Testis (tissue), 2 donors: ENCODE measurements at regions not wholly inside any gene's neighbourhood (a gene's known extent, or its start where the extent isn't known, plus 50 kb on each side); places are given as distances from the start of the nearest gene placed in this dataset.

ENCODE experiments used
- DNase-seq: peaks from one replicate; pipeline ENCODE4 v3.0.0-alpha.2; 2019
- H3K27ac ChIP-seq, 2 donors: fragments of 200-600 bp; sonication (generic); one replicate each; pipeline ENCODE4 v1.5.1; 2019
- H3K27me3 ChIP-seq: fragments of 200-600 bp; sonication (generic); one replicate; pipeline ENCODE4 v1.5.1; 2019
- H3K36me3 ChIP-seq: fragments of 200-600 bp; sonication (generic); one replicate; pipeline ENCODE4 v1.5.1; 2017; ENCODE audit warnings: low read depth; ENCODE audit errors: missing control alignments
- H3K4me1 ChIP-seq: fragments of 200-600 bp; sonication (generic); one replicate; pipeline ENCODE4 v1.5.1; 2019
- H3K4me3 ChIP-seq, 2 donors: fragments of 200-600 bp; sonication (generic); one replicate each; pipeline ENCODE4 v1.5.1; 2017 to 2019
- H3K9me3 ChIP-seq: fragments of 200-600 bp; sonication (generic); one replicate; pipeline ENCODE4 v1.5.1; 2017
- CTCF ChIP-seq, 3 experiments: fragments of 450-650 bp in 2 of 3; fragments of 200-600 bp in 1 of 3; sonication (generic) in 1 of 3; IDR thresholded peaks; one replicate each; pipeline ENCODE4 v1.5.1; 2016 to 2019; ENCODE audit warnings: antibody characterized with exemption in 3 of 3, mild to moderate bottlenecking in 2 of 3, moderate library complexity in 1 of 3
- POLR2A ChIP-seq: fragments of 450-650 bp; IDR thresholded peaks from one replicate; pipeline ENCODE4 v1.6.1; 2017; ENCODE audit warnings: antibody characterized with exemption, mild to moderate bottlenecking, moderate library complexity
- WGBS, 2 donors: methylation state at CpG; one replicate each; pipeline ENCODE4 v1.1.5; 2018; 5-methylcytosine and 5-hydroxymethylcytosine counted together
- intact Hi-C: fragments of 100-400 bp; cut with DNase I; formaldehyde crosslinking; loops from one replicate; pipeline ENCODE4 v1.15.1; 2023; ENCODE audit warnings: low total_unique reads

- no peak for DNase-seq
- no peaks in the 10 kb centered on the region for H3K27me3 ChIP-seq
- H3K4me3 ChIP-seq = no peak overlapping the region
- no peaks in the 10 kb centered on the region for H3K9me3 ChIP-seq
- no peaks in the 10 kb centered on the region for H3K36me3 ChIP-seq
- 94% methylated on average over 5 of the region's 5 CpGs for WGBS, 2 donors
- intact Hi-C loops = no loop called here
- no peaks in the 10 kb centered on the region for H3K4me1 ChIP-seq
- TF ChIP-seq CTCF (IDR thresholded peaks at IDR 0.05) = no peak
- H3K27ac ChIP-seq = no peak overlapping the region
Measured at GRCh38 chr6:3984494-3984893, 94.4 kb downstream of the FAM217A start.

GRCh38 chr6:3986241-3986640 lies 92.7 kb downstream of the FAM217A start:
- TF ChIP-seq POLR2A (no peak), CTCF (IDR thresholded peaks at IDR 0.05) (no peak)
- H3K27ac ChIP-seq = no peak overlapping the region
- H3K9me3 ChIP-seq = no peaks in the 10 kb centered on the region
- 95% methylated on average over 3 of the region's 3 CpGs for whole genome bisulfite sequencing, 2 donors
- H3K4me1 ChIP-seq = no peaks in the 10 kb centered on the region
- no peak overlapping the region for H3K4me3 ChIP-seq
- H3K36me3 ChIP-seq = no peaks in the 10 kb centered on the region
- no peak for DNase-seq
- H3K27me3 ChIP-seq = no peaks in the 10 kb centered on the region
- intact Hi-C loops = no loop called here

- WGBS, 2 donors = 71 to 79% methylated on average over 3 of the region's 3 CpGs
- Histone ChIP-seq H3K9me3 (no peaks in the 10 kb centered on the region), H3K4me3 (no peak overlapping the region), H3K27ac (no peak overlapping the region), H3K36me3 (no peaks in the 10 kb centered on the region), H3K4me1 (no peaks in the 10 kb centered on the region), H3K27me3 (no peaks in the 10 kb centered on the region)
- intact Hi-C loops = no loop called here
- TF ChIP-seq POLR2A (no peak), CTCF (IDR thresholded peaks at IDR 0.05) (no peak)
- no peak for DNase-seq
Measured at GRCh38 chr6:3987053-3987452, 91.9 kb downstream of the FAM217A start.

GRCh38 chr6:3987576-3987975 lies 91.4 kb downstream of the FAM217A start:
- WGBS, 2 donors = 94% methylated on average over 2 of the region's 2 CpGs
- Histone ChIP-seq H3K4me3 (no peak overlapping the region), H3K4me1 (no peaks in the 10 kb centered on the region), H3K27me3 (no peaks in the 10 kb centered on the region), H3K27ac (no peak overlapping the region), H3K9me3 (no peaks in the 10 kb centered on the region), H3K36me3 (no peaks in the 10 kb centered on the region)
- intact Hi-C loops = no loop called here
- TF ChIP-seq POLR2A (no peak), CTCF (IDR thresholded peaks at IDR 0.05) (no peak)
- no peak for DNase-seq

GRCh38 chr6:3990692-3991491 lies 88.0 kb downstream of the FAM217A start:
- peak; percentile 92 for DNase-seq
- no peaks in the 10 kb centered on the region for H3K36me3 ChIP-seq
- H3K4me3 ChIP-seq = peak overlapping the region; percentile 31 to 40
- intact Hi-C loops = loop anchor here (10.0 kb wide), 1 partner anchor 246 kb away; no protein-coding TSS in a partner anchor
- 29 to 30% methylated on average over 19 to 21 of the region's 21 CpGs for WGBS, 2 donors
- H3K9me3 ChIP-seq = no peaks in the 10 kb centered on the region
- H3K27ac ChIP-seq = peak overlapping the region in 1 of 2 donors; percentile 57
- H3K4me1 ChIP-seq = no peaks in the 10 kb centered on the region
- H3K27me3 ChIP-seq = no peaks in the 10 kb centered on the region
- TF ChIP-seq CTCF (IDR thresholded peaks at IDR 0.05) (peak; percentile 57 to 62 (median 57)), POLR2A (no peak)
